ENCODE measurements at regions not wholly inside any gene's neighbourhood (a gene's known extent, or its start where the extent isn't known, plus 50 kb on each side); places are given as distances from the start of the nearest gene placed in this dataset.

DNA sequence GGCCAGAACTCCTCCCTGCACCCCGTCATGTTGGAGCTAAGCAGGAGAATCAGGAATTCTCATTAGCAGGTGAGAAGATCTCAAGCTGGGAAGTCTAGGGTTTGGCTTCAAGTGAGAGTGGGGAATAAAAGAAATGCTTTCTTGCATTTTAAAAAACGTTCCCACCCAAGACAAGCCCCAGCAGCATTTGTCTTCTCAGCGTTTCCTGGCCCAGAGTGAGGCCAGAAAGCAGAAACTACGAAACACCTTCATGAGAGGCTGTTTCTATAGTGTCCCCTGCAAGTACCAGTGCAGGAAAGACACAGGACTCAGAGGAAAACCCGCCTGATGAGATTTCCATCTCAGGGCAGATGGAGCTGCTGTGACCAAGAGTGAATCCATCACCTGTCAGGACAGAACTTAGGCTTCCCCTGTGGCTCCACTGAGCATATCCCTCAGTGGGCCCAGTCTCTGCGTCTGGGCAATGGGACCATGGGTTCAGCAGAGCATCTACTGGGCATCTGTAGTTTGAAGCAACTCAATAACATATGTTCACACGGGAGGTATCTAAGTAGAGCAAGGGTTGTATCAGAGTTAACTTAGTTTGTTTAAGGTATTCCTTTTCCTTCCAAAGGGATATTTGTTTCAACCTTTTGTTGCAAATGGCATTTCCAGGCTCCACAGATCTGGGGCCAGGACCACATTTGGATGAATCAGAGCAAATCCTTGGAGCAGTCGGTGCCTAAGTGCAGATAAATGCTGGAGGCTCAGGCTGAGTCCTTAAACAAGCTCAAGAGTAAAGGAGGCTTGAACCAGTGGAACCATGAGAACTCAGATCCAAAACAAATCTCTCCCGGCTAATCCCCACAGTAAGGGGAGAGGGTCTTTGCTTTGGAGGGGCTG lies 548.3 kb downstream of the MIAT start:
- no peak for DNase-seq (ENCODE audit: extremely low read depth, insufficient read length)
- no peak overlapping the region for H3K4me3 ChIP-seq (replicated peaks; ENCODE audit: low read depth, low read length)
- no peaks in the 10 kb centered on the region for H3K36me3 ChIP-seq (ENCODE audit: control insufficient read depth, insufficient read depth, low read length)
- no peaks in the 10 kb centered on the region for H3K27me3 ChIP-seq (replicated peaks; ENCODE audit: control insufficient read depth, insufficient read depth, low read length)
- TF ChIP-seq, protein P1, sequence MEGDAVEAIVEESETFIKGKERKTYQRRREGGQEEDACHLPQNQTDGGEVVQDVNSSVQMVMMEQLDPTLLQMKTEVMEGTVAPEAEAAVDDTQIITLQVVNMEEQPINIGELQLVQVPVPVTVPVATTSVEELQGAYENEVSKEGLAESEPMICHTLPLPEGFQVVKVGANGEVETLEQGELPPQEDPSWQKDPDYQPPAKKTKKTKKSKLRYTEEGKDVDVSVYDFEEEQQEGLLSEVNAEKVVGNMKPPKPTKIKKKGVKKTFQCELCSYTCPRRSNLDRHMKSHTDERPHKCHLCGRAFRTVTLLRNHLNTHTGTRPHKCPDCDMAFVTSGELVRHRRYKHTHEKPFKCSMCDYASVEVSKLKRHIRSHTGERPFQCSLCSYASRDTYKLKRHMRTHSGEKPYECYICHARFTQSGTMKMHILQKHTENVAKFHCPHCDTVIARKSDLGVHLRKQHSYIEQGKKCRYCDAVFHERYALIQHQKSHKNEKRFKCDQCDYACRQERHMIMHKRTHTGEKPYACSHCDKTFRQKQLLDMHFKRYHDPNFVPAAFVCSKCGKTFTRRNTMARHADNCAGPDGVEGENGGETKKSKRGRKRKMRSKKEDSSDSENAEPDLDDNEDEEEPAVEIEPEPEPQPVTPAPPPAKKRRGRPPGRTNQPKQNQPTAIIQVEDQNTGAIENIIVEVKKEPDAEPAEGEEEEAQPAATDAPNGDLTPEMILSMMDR (IDR thresholded peaks at IDR 0.05; ENCODE audit: insufficient read depth, low read length, poor library complexity, severe bottlenecking), result no peak

DNA sequence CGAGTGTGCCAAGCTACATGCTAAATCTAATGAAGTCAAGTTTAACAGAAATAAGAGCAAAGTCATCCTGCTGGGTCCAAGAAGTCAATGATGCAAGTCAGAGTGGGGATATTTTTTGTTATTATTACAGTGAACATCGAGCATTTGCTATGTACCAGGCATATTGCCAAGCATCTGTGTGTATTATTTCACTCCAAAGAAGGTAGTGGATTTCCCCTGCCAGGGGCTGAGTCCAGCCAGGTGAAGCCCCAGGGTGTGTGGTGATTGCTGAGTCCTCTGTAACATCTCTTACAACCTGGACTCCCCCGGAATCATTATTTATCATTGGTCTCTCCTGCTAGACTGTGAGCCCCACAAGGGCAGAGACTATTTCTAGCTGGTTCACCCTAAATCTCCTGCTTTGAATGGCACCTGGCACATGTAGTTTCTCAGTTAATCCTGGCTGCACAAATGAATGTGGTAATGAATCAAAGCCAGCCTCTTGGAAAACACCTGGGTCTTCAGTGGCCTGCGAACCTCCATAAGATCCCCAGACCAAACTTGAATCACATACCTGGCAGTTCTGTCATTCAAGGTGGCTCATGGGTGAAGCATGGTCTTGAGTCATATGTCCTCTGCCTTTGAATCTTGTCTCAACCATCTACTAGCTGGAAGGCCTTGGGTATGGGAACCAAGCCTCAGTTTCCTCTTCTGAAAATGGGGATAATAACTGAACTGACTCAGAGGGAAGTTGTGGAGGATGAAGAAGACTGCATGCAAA lies 549.2 kb downstream of the MIAT start:
- TF ChIP-seq, protein P1 (IDR thresholded peaks at IDR 0.05; ENCODE audit: insufficient read depth, low read length, poor library complexity, severe bottlenecking), result no peak
- Histone ChIP-seq H3K27me3 (replicated peaks; ENCODE audit: control insufficient read depth, insufficient read depth, low read length) (no peaks in the 10 kb centered on the region), H3K4me3 (replicated peaks; ENCODE audit: low read depth, low read length) (no peak overlapping the region), H3K36me3 (ENCODE audit: control insufficient read depth, insufficient read depth, low read length) (no peaks in the 10 kb centered on the region)
- no peak for DNase-seq (ENCODE audit: extremely low read depth, insufficient read length)

DNA sequence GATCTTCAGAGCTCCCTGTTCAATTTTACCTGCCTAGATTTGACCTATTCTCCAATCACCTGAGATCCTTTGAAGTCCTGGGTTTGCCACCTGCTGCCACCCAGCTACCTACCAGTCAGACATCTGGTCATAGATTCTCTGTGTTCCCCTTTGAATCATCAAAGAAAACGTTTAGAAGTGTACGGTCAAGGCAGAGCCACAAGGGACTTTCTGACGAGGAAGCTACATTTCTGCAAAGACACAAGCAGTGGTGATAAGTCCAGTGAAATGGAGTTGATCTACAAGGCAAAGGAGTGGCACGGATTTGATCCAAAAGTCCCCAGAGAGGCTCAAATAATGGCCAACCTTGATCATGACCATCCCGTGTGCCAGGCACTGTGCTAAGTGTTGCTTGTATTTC lies 549.9 kb downstream of the MIAT start:
- no peaks in the 10 kb centered on the region for H3K27me3 ChIP-seq (replicated peaks; ENCODE audit: control insufficient read depth, insufficient read depth, low read length)
- DNase-seq (ENCODE audit: extremely low read depth, insufficient read length), result no peak
- TF ChIP-seq, protein P1 (IDR thresholded peaks at IDR 0.05; ENCODE audit: insufficient read depth, low read length, poor library complexity, severe bottlenecking), result no peak
- H3K36me3 ChIP-seq (ENCODE audit: control insufficient read depth, insufficient read depth, low read length), result no peaks in the 10 kb centered on the region
- no peak overlapping the region for H3K4me3 ChIP-seq (replicated peaks; ENCODE audit: low read depth, low read length)

DNA sequence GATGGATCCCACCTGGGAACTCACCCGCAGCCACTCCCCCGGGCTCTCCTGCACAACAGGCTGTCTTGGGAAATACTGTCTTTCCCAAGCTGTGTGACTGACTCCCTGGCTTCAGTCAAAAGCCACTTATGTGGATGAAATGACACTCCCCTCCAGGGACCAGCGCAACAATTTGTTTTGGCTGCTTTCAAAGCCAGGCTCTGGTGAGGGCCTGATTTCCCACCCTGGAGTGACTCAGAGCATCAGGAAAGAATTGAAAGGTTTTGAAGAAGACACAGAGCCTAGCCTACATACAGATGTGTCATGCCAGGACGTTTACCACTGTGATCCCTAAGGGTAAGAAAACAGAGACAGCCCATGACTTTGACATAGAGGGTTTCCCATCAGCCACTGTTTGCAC lies 550.5 kb downstream of the MIAT start:
- no peaks in the 10 kb centered on the region for H3K36me3 ChIP-seq (ENCODE audit: control insufficient read depth, insufficient read depth, low read length)
- no peak for DNase-seq (ENCODE audit: extremely low read depth, insufficient read length)
- H3K4me3 ChIP-seq (replicated peaks; ENCODE audit: low read depth, low read length), result no peak overlapping the region
- TF ChIP-seq, protein P1 (IDR thresholded peaks at IDR 0.05; ENCODE audit: insufficient read depth, low read length, poor library complexity, severe bottlenecking), result no peak
- no peaks in the 10 kb centered on the region for H3K27me3 ChIP-seq (replicated peaks; ENCODE audit: control insufficient read depth, insufficient read depth, low read length)

DNA sequence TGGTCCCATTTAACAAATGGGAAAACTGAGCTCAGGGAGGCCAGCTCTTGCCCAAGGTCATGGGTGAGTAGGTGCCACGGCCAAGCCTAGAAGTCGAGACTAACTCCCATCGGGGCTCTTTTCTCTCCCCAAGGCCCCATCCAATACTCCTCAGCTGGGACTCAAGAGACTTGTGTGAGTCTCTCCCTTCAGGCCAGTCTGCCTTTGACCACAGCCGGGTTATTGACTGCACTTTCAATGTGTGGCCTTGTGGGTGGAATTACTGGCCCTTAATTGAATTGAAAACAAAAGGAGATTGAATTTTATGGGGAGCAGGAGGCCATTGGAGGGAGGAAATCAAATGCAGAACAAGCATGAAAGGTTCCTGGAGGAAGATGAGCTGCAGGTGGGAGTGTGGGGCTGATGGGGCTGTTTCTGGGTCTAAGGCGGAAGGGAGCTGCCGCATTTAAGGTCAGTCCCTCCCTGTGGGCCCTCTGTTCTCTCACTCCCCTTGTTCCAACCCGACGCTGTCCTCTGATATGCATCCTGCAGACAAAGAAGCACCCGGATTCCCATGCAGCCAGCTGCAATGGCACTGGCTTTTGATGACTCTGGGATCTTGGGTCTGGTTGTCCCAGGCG lies 552.8 kb downstream of the MIAT start:
- no peak for DNase-seq (ENCODE audit: extremely low read depth, insufficient read length)
- Histone ChIP-seq H3K36me3 (ENCODE audit: control insufficient read depth, insufficient read depth, low read length) (no peaks in the 10 kb centered on the region), H3K4me3 (replicated peaks; ENCODE audit: low read depth, low read length) (no peak overlapping the region), H3K27me3 (replicated peaks; ENCODE audit: control insufficient read depth, insufficient read depth, low read length) (no peaks in the 10 kb centered on the region)
- TF ChIP-seq, protein P1 (IDR thresholded peaks at IDR 0.05; ENCODE audit: insufficient read depth, low read length, poor library complexity, severe bottlenecking), result no peak

Data from GM06990 (cell line).